Karpas-422 (cell line): ENCODE measurements at regions not wholly inside any gene's neighbourhood (a gene's known extent, or its start where the extent isn't known, plus 50 kb on each side); places are given as distances from the start of the nearest gene placed in this dataset.

Experiments used
- DNase-seq: peaks from one replicate; pipeline ENCODE4 v3.0.0-alpha.2; 2015
- H2AFZ ChIP-seq: fragments of 200-600 bp; sonication (generic); 2 replicates; pipeline ENCODE4 v1.6.1; 2014; ENCODE audit warnings: antibody characterized with exemption, low read length, mixed read lengths
- H3K27ac ChIP-seq: fragments of 200-600 bp; sonication (generic); 2 replicates; pipeline ENCODE4 v1.5.1; 2014; ENCODE audit warnings: mild to moderate bottlenecking, low read length, moderate library complexity
- H3K27me3 ChIP-seq: fragments of 200-600 bp; sonication (generic); 2 replicates; pipeline ENCODE4 v1.6.1; 2014; ENCODE audit warnings: low read length, mixed read lengths
- H3K36me3 ChIP-seq: fragments of 200-600 bp; sonication (generic); 2 replicates; pipeline ENCODE4 v1.6.1; 2014; ENCODE audit warnings: low read length, mixed read lengths; ENCODE audit not compliant: insufficient read depth
- H3K4me1 ChIP-seq: fragments of 200-600 bp; sonication (generic); 2 replicates; pipeline ENCODE4 v1.6.1; 2014; ENCODE audit warnings: mild to moderate bottlenecking, low read length, mixed read lengths
- H3K4me2 ChIP-seq: fragments of 200-600 bp; sonication (generic); 2 replicates; pipeline ENCODE4 v1.6.1; 2014; ENCODE audit warnings: low read length, low read depth, mild to moderate bottlenecking; ENCODE audit not compliant: poor library complexity, severe bottlenecking
- H3K4me3 ChIP-seq: fragments of 200-600 bp; sonication (generic); 2 replicates; pipeline ENCODE4 v1.5.1; 2014; ENCODE audit warnings: mild to moderate bottlenecking, antibody characterized with exemption, low read length, mixed read lengths
- H3K79me2 ChIP-seq: fragments of 200-600 bp; sonication (generic); 2 replicates; pipeline ENCODE4 v1.6.1; 2014; ENCODE audit warnings: mild to moderate bottlenecking, low read length, mixed read lengths
- H3K9ac ChIP-seq: fragments of 200-600 bp; sonication (generic); 2 replicates; pipeline ENCODE4 v1.6.0; 2014; ENCODE audit warnings: low read length
- H3K9me2 ChIP-seq: fragments of 200-600 bp; sonication (generic), shearing (Covaris generic); replicated peaks from 2 replicates; pipeline ENCODE4 v1.6.0; 2014; ENCODE audit warnings: mild to moderate bottlenecking, low read length, moderate library complexity; ENCODE audit not compliant: insufficient read depth
- H3K9me3 ChIP-seq: fragments of 300-700, 200-600 bp; sonication (generic); 2 replicates; pipeline ENCODE4 v1.6.1; 2014; ENCODE audit warnings: low read length, mixed read lengths
- H4K20me1 ChIP-seq: fragments of 200-600 bp; sonication (generic); 2 replicates; pipeline ENCODE4 v1.6.1; 2014; ENCODE audit warnings: mild to moderate bottlenecking, antibody characterized with exemption, low read length, low read depth; ENCODE audit not compliant: insufficient read depth

DNA sequence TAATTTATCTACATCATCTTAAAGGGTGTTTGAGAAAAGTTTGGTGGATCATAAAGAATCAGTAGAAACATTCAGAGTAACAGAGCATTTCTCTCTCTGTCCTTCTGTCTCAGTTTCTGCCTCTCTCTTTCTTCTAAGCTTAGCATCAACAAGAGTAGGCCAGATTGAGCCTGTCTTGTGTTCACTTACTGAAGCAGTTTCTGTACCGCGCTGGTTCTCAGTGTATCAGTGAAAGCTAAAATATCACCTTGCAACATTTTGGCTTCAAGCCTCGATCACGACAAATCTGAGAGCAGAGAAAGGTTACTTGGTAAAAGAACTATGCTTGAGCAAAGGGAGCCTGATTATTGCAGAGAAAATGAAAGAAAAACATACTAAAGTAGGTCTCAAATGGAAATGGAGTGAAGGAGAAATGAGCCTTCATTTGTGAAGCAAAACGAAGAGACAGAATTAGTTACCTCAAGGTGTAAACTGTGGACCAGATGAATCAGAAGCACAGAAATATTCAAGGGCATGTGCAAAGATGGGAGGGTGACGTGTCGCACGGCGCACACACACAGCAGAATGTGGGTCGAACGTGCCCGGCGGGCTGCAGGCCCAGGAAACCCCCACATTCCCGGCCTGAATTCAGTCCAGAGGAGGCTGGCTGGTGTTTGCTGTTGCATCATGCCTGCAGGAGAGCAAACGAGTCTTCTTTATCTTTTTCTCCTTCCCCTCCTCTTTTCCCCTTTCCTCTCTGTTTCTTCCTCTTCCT lies 509.3 kb downstream of the QKI start:
- no peaks in the 10 kb centered on the region for H3K27me3 ChIP-seq
- no peak overlapping the region for H3K9ac ChIP-seq
- no peaks in the 10 kb centered on the region for H4K20me1 ChIP-seq
- H3K4me2 ChIP-seq = no peak overlapping the region
- H2AFZ ChIP-seq = no peak overlapping the region
- no peaks in the 10 kb centered on the region for H3K79me2 ChIP-seq
- no peaks in the 10 kb centered on the region for H3K36me3 ChIP-seq
- no peak overlapping the region for H3K27ac ChIP-seq
- no peaks in the 10 kb centered on the region for H3K9me2 ChIP-seq
- DNase-seq = no peak
- no peak overlapping the region for H3K4me3 ChIP-seq
- no peaks in the 10 kb centered on the region for H3K4me1 ChIP-seq
- H3K9me3 ChIP-seq = no peaks in the 10 kb centered on the region; the same call in 1 of the 2 replicates

DNA sequence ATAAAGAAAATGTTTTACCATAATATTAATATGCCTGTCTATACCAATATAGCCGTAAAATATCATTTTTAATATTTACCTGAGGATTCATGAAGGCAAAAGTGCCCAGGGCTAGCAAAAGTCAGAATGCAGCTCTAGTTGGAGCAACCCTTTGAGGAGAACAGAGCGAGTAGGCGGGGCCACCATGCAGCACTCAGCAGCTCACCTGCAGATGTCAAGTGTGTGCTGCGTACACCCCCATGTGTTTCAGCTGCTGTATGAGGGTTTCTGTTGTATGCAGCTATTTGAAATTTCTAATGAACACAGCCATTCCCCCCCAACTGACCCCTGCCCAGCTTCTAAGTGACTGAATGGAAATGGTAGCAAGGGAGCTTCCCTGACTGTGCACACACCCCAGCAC lies 508.0 kb downstream of the QKI start:
- Histone ChIP-seq H3K9me2 (no peaks in the 10 kb centered on the region), H3K27ac (no peak overlapping the region), H3K4me2 (no peak overlapping the region), H4K20me1 (no peaks in the 10 kb centered on the region), H3K27me3 (no peaks in the 10 kb centered on the region), H3K79me2 (no peaks in the 10 kb centered on the region), H3K9ac (no peak overlapping the region), H3K4me1 (no peaks in the 10 kb centered on the region), H3K36me3 (no peaks in the 10 kb centered on the region), H2AFZ (no peak overlapping the region), H3K9me3 (peaks cover 6% of the 10 kb centered on the region; the same call in 1 of the 2 replicates), H3K4me3 (no peak overlapping the region)
- no peak for DNase-seq

GRCh38 chr6:163919652-163920051 lies 505.1 kb downstream of the QKI start:
- no peak overlapping the region for H3K4me2 ChIP-seq
- H3K27me3 ChIP-seq = no peaks in the 10 kb centered on the region
- DNase-seq = no peak
- no peaks in the 10 kb centered on the region for H3K9me2 ChIP-seq
- H3K4me1 ChIP-seq = no peaks in the 10 kb centered on the region
- H3K9ac ChIP-seq = no peak overlapping the region
- no peak overlapping the region for H3K27ac ChIP-seq
- peaks cover 11% of the 10 kb centered on the region; the same call in 1 of the 2 replicates for H3K9me3 ChIP-seq
- no peaks in the 10 kb centered on the region for H3K36me3 ChIP-seq
- H3K4me3 ChIP-seq = no peak overlapping the region
- H2AFZ ChIP-seq = no peak overlapping the region
- no peaks in the 10 kb centered on the region for H3K79me2 ChIP-seq
- no peaks in the 10 kb centered on the region for H4K20me1 ChIP-seq

DNA sequence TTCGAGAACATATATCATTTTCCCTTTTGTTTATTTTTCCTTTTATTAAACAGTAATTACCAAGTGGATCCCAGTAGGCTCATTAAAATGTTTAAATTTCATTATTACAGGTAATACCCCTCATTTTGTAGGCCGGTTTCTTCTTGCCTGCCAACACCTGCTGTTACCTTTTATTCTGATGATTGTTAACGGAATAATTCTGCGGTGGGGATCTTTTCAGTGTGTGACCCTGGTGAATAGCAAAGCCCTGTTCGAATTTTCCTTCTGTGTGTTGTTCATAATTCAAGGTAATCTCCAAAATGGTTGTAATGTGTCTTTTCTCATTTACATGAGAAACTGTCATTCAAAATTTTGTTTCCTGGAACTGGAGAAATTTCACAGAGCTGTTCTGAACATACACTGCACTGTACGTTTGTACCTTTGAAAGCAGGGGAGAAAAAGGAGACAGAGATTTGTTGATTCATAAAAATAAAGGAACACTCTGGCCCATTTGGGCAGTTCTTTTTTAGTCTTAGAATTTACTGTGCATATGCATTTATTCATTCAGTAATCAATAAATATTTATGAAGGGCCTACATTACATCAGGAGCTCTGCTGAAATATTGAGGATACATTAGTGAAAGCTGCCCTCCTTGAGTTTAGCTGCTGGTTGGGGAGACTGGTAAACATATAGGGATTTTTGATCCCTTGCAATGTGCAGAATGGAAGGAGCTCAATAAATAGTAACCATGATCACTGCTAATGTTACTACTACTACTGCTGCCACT lies 502.0 kb downstream of the QKI start:
- Histone ChIP-seq H3K4me1 (no peaks in the 10 kb centered on the region), H4K20me1 (no peaks in the 10 kb centered on the region), H3K9ac (no peak overlapping the region), H3K4me3 (no peak overlapping the region), H3K4me2 (no peak overlapping the region), H2AFZ (no peak overlapping the region), H3K9me2 (no peaks in the 10 kb centered on the region), H3K27me3 (no peaks in the 10 kb centered on the region), H3K27ac (no peak overlapping the region), H3K79me2 (no peaks in the 10 kb centered on the region), H3K9me3 (peaks cover 11% of the 10 kb centered on the region), H3K36me3 (no peaks in the 10 kb centered on the region)
- no peak for DNase-seq

DNA sequence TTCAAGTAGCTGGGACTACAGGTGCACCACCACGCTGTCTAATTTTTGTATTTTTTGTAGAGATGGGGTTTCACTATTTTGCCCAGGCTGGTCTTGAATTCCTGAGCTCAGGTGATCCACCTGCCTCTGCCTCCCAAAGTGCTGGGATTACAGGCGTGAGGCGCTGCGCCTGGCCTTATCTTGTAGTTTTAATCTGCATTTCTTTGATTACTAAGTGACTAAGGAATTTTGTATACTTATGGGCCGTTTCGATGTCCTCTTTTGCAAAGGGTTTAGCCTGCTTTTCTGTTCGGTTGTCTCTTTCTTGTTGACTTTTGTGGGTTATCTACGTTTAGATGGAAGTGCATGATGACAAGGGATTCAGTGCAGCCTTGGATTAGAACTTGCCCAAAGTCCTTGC lies 500.6 kb downstream of the QKI start:
- DNase-seq = no peak
- no peak overlapping the region for H2AFZ ChIP-seq
- H3K36me3 ChIP-seq = no peaks in the 10 kb centered on the region
- H3K9me2 ChIP-seq = no peaks in the 10 kb centered on the region
- no peaks in the 10 kb centered on the region for H3K79me2 ChIP-seq
- no peak overlapping the region for H3K4me3 ChIP-seq
- H3K27me3 ChIP-seq = no peaks in the 10 kb centered on the region
- peaks cover 11% of the 10 kb centered on the region for H3K9me3 ChIP-seq
- no peak overlapping the region for H3K9ac ChIP-seq
- H4K20me1 ChIP-seq = no peaks in the 10 kb centered on the region
- no peaks in the 10 kb centered on the region for H3K4me1 ChIP-seq
- H3K27ac ChIP-seq = no peak overlapping the region
- no peak overlapping the region for H3K4me2 ChIP-seq

DNA sequence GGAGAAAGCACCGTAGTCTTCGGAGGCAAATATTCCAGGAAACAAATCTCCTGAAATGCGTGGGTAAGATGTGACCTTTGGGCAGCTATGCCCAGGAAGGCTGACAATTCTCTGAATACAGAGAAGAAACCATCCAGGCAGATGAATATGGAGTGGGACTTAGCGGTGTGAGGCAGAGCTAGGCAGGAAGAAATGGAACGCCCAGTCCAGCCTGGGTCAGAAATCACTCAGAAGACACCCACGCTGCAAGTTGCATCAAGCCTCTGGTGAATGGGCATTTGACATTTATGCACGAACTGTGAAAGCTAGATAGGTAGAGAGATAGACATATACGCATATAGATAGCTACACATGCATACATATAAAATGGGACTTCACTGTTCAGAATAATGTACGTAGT lies 498.5 kb downstream of the QKI start:
- Histone ChIP-seq H3K4me2 (no peak overlapping the region), H2AFZ (no peak overlapping the region), H3K36me3 (no peaks in the 10 kb centered on the region), H3K27ac (no peak overlapping the region), H3K79me2 (no peaks in the 10 kb centered on the region), H3K4me3 (no peak overlapping the region), H3K9me2 (no peaks in the 10 kb centered on the region; the same call in 1 of the 2 replicates), H3K9ac (no peak overlapping the region), H3K4me1 (no peaks in the 10 kb centered on the region), H4K20me1 (no peaks in the 10 kb centered on the region), H3K9me3 (peaks cover 10% of the 10 kb centered on the region), H3K27me3 (no peaks in the 10 kb centered on the region)
- no peak for DNase-seq

- no peak for DNase-seq
- no peaks in the 10 kb centered on the region for H3K27me3 ChIP-seq
- no peaks in the 10 kb centered on the region; the same call in 1 of the 2 replicates for H3K9me2 ChIP-seq
- no peak overlapping the region for H3K27ac ChIP-seq
- no peak overlapping the region for H3K9ac ChIP-seq
- no peaks in the 10 kb centered on the region for H3K36me3 ChIP-seq
- no peaks in the 10 kb centered on the region for H3K4me1 ChIP-seq
- H4K20me1 ChIP-seq = no peaks in the 10 kb centered on the region
- no peak overlapping the region for H2AFZ ChIP-seq
- H3K79me2 ChIP-seq = no peaks in the 10 kb centered on the region
- H3K4me2 ChIP-seq = no peak overlapping the region
- H3K9me3 ChIP-seq = peaks cover 5% of the 10 kb centered on the region
- H3K4me3 ChIP-seq = no peak overlapping the region
Observed at GRCh38 chr6:163906006-163906710, 491.6 kb downstream of the QKI start.

DNA sequence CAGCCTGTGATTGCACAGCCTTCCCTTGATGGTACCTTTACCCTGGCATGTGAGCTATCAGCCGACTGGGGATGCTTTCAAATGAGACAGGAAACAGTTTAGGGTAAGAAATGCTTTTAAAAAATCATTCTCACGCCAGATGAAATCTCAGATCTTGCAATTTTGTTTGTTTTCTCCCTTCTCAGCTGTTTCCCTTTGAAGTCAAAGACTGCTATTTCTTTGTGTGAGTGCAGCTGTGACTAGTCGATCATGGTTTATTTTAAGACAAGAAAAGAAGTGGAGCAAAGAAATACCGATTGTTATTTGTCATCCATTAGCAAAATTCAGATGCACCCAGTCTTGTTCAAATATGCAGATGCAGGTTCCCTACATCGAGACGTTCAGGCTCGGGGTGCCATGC lies 489.7 kb downstream of the QKI start:
- Histone ChIP-seq H3K4me1 (no peaks in the 10 kb centered on the region), H3K9me3 (peaks cover 9% of the 10 kb centered on the region), H3K27me3 (no peaks in the 10 kb centered on the region), H4K20me1 (no peaks in the 10 kb centered on the region), H3K9ac (no peak overlapping the region), H2AFZ (no peak overlapping the region), H3K9me2 (no peaks in the 10 kb centered on the region; the same call in 1 of the 2 replicates), H3K36me3 (no peaks in the 10 kb centered on the region), H3K4me2 (no peak overlapping the region), H3K4me3 (no peak overlapping the region), H3K79me2 (no peaks in the 10 kb centered on the region), H3K27ac (no peak overlapping the region)
- DNase-seq = no peak
